ENCODE measurements at regions not wholly inside any gene's neighbourhood (a gene's known extent, or its start where the extent isn't known, plus 50 kb on each side); places are given as distances from the start of the nearest gene placed in this dataset.

- Histone ChIP-seq H3K9ac (ENCODE audit: low read depth, low read length) (no peak overlapping the region), H2AK9ac (replicated peaks; ENCODE audit: low read depth, low read length, poor library complexity) (no peak overlapping the region), H3K27me3 (ENCODE audit: control insufficient read depth, insufficient read depth, low read length) (no peaks in the 10 kb centered on the region; the same call in 1 of the 2 replicates), H3K9me3 (ENCODE audit: control insufficient read depth, insufficient read depth, low read length) (no peaks in the 10 kb centered on the region), H3K18ac (ENCODE audit: low read depth, low read length) (no peak overlapping the region), H2BK20ac (ENCODE audit: low read depth, low read length) (no peak overlapping the region), H3K23ac (ENCODE audit: low read depth, low read length) (no peak overlapping the region), H4K20me1 (ENCODE audit: insufficient read depth, low read length) (no peaks in the 10 kb centered on the region), H3K56ac (ENCODE audit: extremely low read depth, insufficient read depth, low read length) (no peak overlapping the region), H3K4me3 (ENCODE audit: insufficient read depth, low read depth, low read length) (no peak overlapping the region), H4K8ac (ENCODE audit: low read depth in 2 of 2, low read length in 2 of 2) (no peak overlapping the region), H2AK5ac (ENCODE audit: low read depth, low read length) (no peak overlapping the region), H3K27ac (ENCODE audit: insufficient read depth, low read length) (no peak overlapping the region), H3K4ac (ENCODE audit: low read depth, low read length) (no peak overlapping the region), H3K9me1 (ENCODE audit: insufficient read depth, low read length) (no peaks in the 10 kb centered on the region), H4K5ac (ENCODE audit: low read depth, low read length) (no peak overlapping the region), H3K79me1 (ENCODE audit: low read depth in 1 of 2, low read length in 2 of 2) (no peaks in the 10 kb centered on the region), H3K4me2 (ENCODE audit: low read depth, low read length) (no peak overlapping the region), H3K14ac (replicated peaks; ENCODE audit: low read depth, low read length) (no peak overlapping the region), H3K4me1 (ENCODE audit: control insufficient read depth, insufficient read depth, low read length) (no peaks in the 10 kb centered on the region), H2BK120ac (ENCODE audit: low read depth, low read length) (no peak overlapping the region), H2AFZ (replicated peaks; ENCODE audit: low read length, poor library complexity) (no peak overlapping the region), H3K36me3 (ENCODE audit: control insufficient read depth, insufficient read depth, low read length) (no peaks in the 10 kb centered on the region), H2BK15ac (ENCODE audit: low read depth, low read length) (no peak overlapping the region), H4K91ac (ENCODE audit: insufficient read depth, low read depth, low read length) (no peak overlapping the region), H2BK5ac (ENCODE audit: low read depth, low read length, poor library complexity, severe bottlenecking) (no peak overlapping the region)
- no TSS peak for BruUV-seq (replicated peaks)
- dilution Hi-C loops (cut with HindIII; ENCODE audit: low sequenced_read_pairs, unreplicated experiment): no loop called here
- POLR2A ChIA-PET (ENCODE audit: unreplicated experiment): no interaction called here
- in situ Hi-C loops (cut with MboI; ENCODE audit: low sequenced_read_pairs): no loop called here
- 73% methylated on average over 3 of the region's 5 CpGs; no CpG with 5 or more reads in 1 of the 2 experiments for WGBS, 2 experiments (ENCODE audit: extremely low coverage in 2 of 2, insufficient read length in 1 of 2)
- TF ChIP-seq FOS (IDR thresholded peaks at IDR 0.05; ENCODE audit: low read depth, low read length): no peak
- TF ChIP-seq MXI1 (IDR thresholded peaks at IDR 0.05; ENCODE audit: borderline replicate concordance, low read depth, low read length): no peak
- no peak for TF ChIP-seq MAFK (IDR thresholded peaks at IDR 0.05; ENCODE audit: low read depth, low read length)
- TF ChIP-seq RCOR1 (IDR thresholded peaks at IDR 0.05; ENCODE audit: insufficient replicate concordance, low read length): no peak
- TF ChIP-seq CEBPB (IDR thresholded peaks at IDR 0.05; ENCODE audit: low read depth, low read length): no peak
- TF ChIP-seq RFX5 (IDR thresholded peaks at IDR 0.05; ENCODE audit: low read depth, low read length): no peak
- no peak for TF ChIP-seq CHD1 (IDR thresholded peaks at IDR 0.05; ENCODE audit: low read depth, low read length)
- CTCF ChIA-PET: no interaction called here
- no peak for ATAC-seq (ENCODE audit: low read depth)
- no peak for DNase-seq
- intact Hi-C loops (cut with micrococcal nuclease): no loop called here
Observed at GRCh38 chr10:10730471-10731043, 287.1 kb upstream of the CELF2 start.

Measured in IMR-90 (cell line).